ENCODE measurements at regions not wholly inside any gene's neighbourhood (a gene's known extent, or its start where the extent isn't known, plus 50 kb on each side); places are given as distances from the start of the nearest gene placed in this dataset.

DNA sequence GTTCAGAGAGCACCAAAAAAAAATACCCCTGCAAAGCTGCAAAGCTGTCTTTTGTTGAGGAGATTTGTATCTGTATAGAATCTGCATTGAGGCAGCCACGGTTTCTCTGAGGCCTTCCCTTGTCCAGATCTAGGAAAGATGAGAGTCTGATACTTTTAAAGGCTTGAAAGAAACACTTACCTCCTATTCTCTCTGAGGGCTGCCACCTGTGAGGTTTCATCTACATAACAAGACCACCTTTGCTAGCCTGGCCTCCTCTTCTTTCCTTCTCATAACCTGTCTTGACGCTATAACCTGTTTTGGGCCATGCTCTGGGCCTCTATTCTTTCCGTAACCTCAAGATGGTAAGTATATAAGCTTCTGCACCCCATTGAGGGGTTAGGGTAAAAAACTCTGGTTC lies 779.6 kb upstream of the HTR2C start:
- TF ChIP-seq, protein P1, sequence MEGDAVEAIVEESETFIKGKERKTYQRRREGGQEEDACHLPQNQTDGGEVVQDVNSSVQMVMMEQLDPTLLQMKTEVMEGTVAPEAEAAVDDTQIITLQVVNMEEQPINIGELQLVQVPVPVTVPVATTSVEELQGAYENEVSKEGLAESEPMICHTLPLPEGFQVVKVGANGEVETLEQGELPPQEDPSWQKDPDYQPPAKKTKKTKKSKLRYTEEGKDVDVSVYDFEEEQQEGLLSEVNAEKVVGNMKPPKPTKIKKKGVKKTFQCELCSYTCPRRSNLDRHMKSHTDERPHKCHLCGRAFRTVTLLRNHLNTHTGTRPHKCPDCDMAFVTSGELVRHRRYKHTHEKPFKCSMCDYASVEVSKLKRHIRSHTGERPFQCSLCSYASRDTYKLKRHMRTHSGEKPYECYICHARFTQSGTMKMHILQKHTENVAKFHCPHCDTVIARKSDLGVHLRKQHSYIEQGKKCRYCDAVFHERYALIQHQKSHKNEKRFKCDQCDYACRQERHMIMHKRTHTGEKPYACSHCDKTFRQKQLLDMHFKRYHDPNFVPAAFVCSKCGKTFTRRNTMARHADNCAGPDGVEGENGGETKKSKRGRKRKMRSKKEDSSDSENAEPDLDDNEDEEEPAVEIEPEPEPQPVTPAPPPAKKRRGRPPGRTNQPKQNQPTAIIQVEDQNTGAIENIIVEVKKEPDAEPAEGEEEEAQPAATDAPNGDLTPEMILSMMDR (IDR thresholded peaks at IDR 0.05): no peak
- no peak for TF ChIP-seq POLR2AphosphoS5 (IDR thresholded peaks at IDR 0.05)

Data from gastroesophageal sphincter (tissue), 3 donors.